Colon (tissue), 2 donors: ENCODE measurements at regions not wholly inside any gene's neighbourhood (a gene's known extent, or its start where the extent isn't known, plus 50 kb on each side); places are given as distances from the start of the nearest gene placed in this dataset.
"Not testable (repeated sequence)": the region's sequence is repeated elsewhere in the genome, so short reads cannot be mapped to it uniquely, and the experiment has no call there.

ENCODE experiments used
- FAIRE-seq: peaks from 2 replicates; lab custom pipeline; 2012; peaks lifted over from hg19 to GRCh38; lab: Jason Lieb, UNC
- donor health status: control.
- donor health status: control.

DNA sequence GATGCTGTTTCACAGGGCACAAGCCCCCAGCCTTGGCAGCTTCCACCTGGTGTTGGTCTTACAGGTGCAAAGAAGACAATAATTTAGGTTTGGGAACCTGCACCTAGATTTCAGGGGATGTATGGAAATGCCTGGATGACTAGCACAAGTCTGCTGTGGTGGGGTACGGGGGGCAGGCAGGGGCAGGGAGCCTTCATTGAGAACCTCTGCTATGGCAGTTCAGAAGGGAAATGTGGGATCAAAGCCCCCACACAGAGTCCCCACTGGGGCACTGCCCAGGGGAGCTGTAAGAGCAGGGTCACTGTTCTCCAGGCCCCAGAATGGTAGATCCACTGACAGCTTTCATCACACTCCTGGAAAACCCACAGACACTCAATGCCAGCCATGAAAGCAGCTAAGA is 686.5 kb downstream of the FAM181B start:
- no peak for FAIRE-seq

GRCh38 chr11:82046778-82047177 is 686.9 kb downstream of the FAM181B start:
- no peak for FAIRE-seq

DNA sequence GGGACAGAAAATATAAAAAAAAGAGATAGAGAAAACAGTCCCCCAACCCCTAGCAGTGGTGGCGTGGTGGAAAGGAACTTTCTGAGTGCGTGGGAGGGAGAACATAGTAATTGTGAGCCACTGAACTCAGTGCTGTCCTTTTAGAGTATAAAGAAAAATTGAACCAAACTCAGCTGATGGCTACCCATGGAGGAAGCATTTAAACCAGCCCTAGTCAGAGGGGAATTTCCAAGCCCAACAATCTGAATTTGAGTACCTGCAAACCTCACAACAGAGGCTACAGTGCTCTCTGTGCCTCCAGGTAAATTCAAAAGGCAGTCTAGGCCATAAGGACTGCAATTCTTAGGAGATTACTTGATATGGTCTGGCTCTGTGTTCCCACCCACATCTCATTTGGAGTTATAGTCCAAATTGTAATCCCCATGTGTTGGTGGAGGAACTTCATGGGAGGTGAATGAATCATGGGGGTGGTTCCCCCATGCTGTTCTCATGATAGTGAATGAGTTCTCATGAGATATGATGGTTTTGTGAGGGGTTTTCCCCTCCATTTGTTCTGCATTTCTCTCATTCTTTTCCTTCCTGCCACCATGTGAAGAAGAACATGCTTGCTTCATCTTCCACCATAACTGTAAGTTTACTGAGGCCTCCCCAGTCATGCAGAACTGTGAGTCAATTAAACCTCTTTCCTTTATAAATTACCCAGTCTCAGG is 687.8 kb downstream of the FAM181B start:
- no peak for FAIRE-seq

DNA sequence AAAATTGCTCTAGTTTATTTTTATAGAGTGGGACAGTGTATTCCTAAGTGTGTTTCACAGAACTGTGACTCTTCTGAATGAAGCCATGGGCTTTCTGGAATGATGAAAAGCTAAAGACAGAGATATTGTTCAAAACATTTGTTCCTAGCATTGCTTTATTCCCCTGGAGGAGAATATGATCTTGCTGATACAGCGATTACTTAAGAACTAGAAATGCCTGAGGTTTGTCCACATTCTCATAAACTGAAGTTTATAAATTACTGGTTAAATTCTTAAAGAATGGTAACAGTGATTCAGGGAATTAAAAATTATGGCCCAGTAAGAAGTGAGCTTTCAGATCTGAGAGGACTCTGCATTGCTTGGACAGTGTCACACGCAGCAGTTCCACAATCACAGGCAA is 690.3 kb downstream of the FAM181B start:
- no peak for FAIRE-seq

- no peak for FAIRE-seq
Measured at GRCh38 chr11:82041764-82042163, 691.9 kb downstream of the FAM181B start.

- FAIRE-seq, result no peak
Measured at GRCh38 chr11:82038154-82038553, 695.5 kb downstream of the FAM181B start.

DNA sequence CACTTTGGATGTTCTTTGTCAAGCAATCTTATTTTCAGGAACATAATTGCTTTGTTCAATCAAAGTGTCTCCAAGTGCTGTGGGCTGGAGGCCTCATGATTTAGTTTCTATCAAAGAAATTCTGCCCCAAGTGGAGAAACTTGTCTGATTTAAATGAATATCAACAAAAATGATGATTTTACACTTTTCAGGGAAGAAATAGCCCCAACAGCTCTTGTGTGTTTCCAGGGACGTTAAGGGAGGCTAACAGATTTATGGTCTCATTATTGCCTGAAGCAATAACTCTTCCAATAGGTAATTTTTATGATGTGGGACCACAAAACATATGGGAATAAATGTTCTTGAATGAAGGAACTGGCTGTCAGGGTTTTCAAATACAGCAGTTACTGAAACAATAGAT is 699.1 kb downstream of the FAM181B start:
- no peak for FAIRE-seq

GRCh38 chr11:82027335-82027734 is 706.3 kb downstream of the FAM181B start:
- not testable (repeated sequence) for FAIRE-seq

GRCh38 chr11:82024760-82025159 is 708.9 kb downstream of the FAM181B start:
- FAIRE-seq, result no peak

GRCh38 chr11:82012276-82012675 is 721.4 kb downstream of the FAM181B start:
- no peak for FAIRE-seq

DNA sequence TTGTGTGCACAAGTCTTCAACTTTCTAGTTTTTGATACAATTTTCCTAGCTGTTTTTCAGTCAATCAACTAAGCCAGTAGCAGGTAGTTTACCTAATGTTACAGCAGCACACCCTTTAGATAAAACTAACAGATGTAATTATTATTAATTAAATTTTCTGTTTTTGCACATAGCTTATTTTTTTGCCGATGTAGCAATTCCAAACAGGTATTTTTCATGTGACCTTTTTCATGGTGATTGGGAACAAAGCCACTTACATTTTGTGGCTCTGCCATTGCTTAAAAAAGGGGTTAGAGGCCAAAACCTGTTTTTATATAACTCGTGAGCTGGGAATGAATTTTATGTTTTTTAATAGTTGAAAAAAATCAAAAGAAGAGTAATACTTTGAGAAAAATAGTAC is 724.5 kb downstream of the FAM181B start:
- FAIRE-seq, result no peak

- FAIRE-seq, result peak; percentile 21
Measured at GRCh38 chr11:82007521-82007920, 726.1 kb downstream of the FAM181B start.

DNA sequence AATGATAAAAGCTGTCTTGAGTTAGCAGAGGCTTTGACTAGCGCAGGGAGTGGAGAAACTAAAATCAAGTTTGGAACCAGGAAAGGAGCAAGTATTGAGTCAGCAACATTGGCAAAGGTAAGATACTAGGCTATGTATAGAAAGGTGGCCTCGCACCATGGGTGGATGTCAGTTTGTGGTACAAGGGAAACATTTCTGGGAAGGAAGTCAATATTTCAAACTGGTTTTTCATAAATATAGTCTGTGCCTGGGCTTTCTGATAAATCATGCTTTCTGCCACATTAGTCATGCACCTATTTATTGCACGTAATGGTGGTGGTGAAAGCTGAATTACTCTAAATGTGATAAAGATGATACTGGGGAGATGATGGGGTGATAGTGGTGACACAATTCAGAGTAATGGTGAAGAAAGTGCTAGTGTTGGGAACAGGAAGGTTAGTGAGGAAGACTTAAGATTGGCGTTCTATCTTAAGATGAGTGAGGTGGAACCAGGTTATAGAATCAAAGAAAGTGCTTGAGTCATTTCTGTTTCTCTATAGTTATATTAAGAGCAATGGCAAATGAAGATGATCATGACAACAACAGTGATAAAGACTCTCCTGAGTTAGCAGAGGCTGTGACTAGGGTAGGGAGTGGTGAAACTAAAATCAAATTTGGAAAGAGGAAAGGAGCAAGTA is 729.0 kb downstream of the FAM181B start:
- no peak for FAIRE-seq

DNA sequence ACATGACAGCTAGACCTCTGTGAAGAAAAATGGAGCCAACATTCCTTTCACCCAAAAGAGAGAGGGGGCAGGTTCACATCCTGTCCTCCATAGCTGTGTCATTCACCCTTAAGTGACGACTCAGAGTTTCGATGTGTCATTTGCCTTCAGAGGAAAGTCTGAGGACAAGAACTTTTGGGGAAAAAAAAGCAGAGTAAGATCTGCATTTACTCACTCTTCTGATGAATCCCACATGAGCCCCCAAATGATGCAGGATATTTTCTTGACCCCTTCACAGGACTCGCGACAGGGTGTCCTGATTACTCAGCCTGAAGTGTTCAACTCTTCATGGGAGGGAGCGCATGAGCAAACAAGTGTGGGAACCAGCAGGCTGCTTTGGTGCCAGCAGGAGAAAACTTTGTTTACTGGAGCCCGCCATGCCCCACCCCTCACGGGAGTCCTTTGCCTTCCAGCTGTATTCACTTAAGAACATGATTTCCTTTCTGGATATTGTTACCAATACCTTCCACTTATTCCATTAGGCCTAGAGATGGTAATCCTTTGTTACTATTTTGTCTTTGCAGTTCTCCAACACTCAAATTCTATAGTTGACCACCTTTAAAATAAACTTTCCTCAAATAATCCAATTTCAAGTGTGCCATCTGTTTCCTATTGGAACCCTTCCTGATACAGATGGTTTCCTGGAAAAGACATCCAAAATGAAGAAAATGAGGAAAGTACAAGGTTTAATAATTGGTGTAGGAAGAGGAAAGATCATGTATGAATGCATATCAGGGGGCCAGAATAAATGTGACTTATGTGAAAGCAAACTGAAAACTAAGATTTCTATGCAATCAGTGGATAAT is 729.8 kb downstream of the FAM181B start:
- FAIRE-seq, result no peak

GRCh38 chr11:82003024-82003423 is 730.6 kb downstream of the FAM181B start:
- FAIRE-seq, result no peak

- FAIRE-seq, result no peak
Measured at GRCh38 chr11:81995889-81996288, 737.8 kb downstream of the FAM181B start.

GRCh38 chr11:81993755-81994154 is 739.9 kb downstream of the FAM181B start:
- FAIRE-seq, result no peak

- no peak for FAIRE-seq
Measured at GRCh38 chr11:81990659-81991443, 742.8 kb downstream of the FAM181B start.

DNA sequence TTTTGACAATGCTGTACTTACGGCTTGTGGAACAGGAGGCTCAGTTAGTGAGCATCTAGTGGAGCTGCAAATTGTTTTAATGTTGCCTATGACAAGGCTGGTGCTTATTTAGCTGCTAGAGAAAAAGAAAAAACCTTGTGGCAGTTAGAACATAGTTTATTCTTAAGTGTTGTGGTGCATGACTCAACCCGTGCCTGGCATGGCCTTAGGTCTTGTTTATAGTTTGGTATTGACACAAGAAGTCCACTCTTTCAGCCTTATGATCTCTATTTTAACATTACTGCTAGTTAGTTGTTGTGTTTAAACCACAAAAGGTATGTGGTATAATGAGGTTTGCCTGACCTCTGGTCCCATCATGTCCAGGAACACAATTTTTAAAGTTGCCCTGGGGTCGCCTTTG is 744.6 kb downstream of the FAM181B start:
- no peak for FAIRE-seq

DNA sequence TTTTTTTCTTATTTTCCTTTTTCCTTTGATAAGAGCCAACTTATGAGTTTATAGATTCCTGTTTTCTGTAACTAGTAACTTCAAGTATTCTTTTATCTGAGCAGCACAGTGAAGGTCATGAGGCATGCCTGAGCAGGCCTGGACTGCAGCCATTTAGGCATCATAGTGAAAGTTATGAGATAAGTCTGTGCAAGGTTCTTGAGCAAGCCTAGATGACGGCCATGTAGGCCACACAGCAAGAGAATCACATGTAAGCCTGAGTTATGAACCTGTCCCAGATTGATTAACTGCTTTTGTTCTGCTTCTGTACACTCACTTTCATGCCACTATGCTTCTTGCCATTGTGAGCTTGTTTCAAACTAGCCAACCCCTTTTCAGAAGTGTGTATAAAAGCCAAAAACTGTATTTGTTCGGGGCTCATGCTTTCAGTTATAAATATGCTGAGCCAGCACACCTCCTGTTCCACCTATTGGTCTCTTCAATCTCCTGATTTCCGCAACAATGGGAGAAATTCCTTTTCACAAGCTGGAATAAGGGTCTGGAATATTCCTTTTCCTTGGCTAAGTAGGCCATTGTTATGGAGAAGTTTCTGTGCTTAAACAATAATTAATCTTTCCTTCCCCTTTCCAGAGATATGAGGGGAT is 745.7 kb downstream of the FAM181B start:
- no peak for FAIRE-seq

- FAIRE-seq, result no peak
Measured at GRCh38 chr11:81986556-81987161, 747.0 kb downstream of the FAM181B start.
